ENCODE measurements at regions not wholly inside any gene's neighbourhood (a gene's known extent, or its start where the extent isn't known, plus 50 kb on each side); places are given as distances from the start of the nearest gene placed in this dataset.
"Not testable (repeated sequence)": the region's sequence is repeated elsewhere in the genome, so short reads cannot be mapped to it uniquely, and the experiment has no call there.

DNA sequence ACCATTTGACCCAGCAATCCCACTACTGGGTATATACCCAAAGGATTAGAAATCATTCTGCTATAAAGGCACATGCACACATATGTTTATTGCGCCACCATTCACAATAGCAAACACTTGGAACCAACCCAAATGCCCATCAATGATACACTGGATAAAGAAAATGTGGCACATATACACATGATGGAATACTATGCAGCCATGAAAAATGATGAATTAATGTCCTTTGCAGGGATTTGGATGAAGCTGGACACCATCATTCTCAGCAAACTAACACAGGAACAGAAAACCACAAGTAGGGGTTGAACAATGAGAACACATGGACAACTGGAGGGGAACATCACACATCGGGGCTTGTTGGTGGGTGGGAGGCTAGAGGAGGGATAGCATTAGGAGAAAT lies 201.1 kb downstream of the FRK start:
- H3K27me3 ChIP-seq (ENCODE audit: insufficient read depth, low read length); H2AFZ ChIP-seq (ENCODE audit: low read depth, low read length, poor library complexity, severe bottlenecking); CTCF ChIA-PET; H3K79me2 ChIP-seq (ENCODE audit: insufficient read depth, low read length); intact Hi-C loops (cut with micrococcal nuclease); H3K9me3 ChIP-seq (ENCODE audit: control insufficient read depth in 1 of 2, insufficient read depth in 1 of 2, low read depth in 1 of 2, low read length in 2 of 2); RAD21 ChIA-PET (ENCODE audit: low non-redundant PET in 1 of 2, low total read pairs in 2 of 2, uncharacterized antibody in 2 of 2, unreplicated experiment in 2 of 2); H3K4me2 ChIP-seq (ENCODE audit: low read length); H3K36me3 ChIP-seq (ENCODE audit: control insufficient read depth in 1 of 2, insufficient read depth in 2 of 2, low read length in 2 of 2); H3K9me2 ChIP-seq (ENCODE audit: insufficient read depth); H3K27ac ChIP-seq (ENCODE audit: low read depth, low read length); H3K4me3 ChIP-seq (replicated peaks in 1 of 2; ENCODE audit: low read depth in 1 of 2, low read length in 2 of 2); H3K4me1 ChIP-seq (ENCODE audit: control insufficient read depth in 1 of 2, insufficient read depth in 2 of 2, low read length in 2 of 2); ATAC-seq; H3K9ac ChIP-seq (ENCODE audit: low read length); DNase-seq (ENCODE audit: low read depth, low spot score); POLR2A ChIA-PET; BruUV-seq (replicated peaks); H4K20me1 ChIP-seq (ENCODE audit: insufficient read depth): not testable (repeated sequence)

- BruUV-seq (replicated peaks) = no TSS peak
These were observed 205.6 kb downstream of the FRK start for GRCh38 chr6:115854866-115855665.

More at GRCh38 chr6:115854866-115855665, 205.6 kb downstream of the FRK start:
- Histone ChIP-seq H3K4me2 (ENCODE audit: low read length) (no peak overlapping the region), H3K27me3 (ENCODE audit: insufficient read depth, low read length) (peaks cover 18% of the 10 kb centered on the region), H3K36me3 (ENCODE audit: control insufficient read depth in 1 of 2, insufficient read depth in 2 of 2, low read length in 2 of 2) (no peaks in the 10 kb centered on the region), H3K27ac (ENCODE audit: low read depth, low read length) (no peak overlapping the region), H3K9ac (ENCODE audit: low read length) (no peak overlapping the region), H3K4me1 (ENCODE audit: control insufficient read depth in 1 of 2, insufficient read depth in 2 of 2, low read length in 2 of 2) (no peaks in the 10 kb centered on the region), H3K9me2 (ENCODE audit: insufficient read depth) (no peaks in the 10 kb centered on the region), H3K4me3 (replicated peaks in 1 of 2; ENCODE audit: low read depth in 1 of 2, low read length in 2 of 2) (no peak overlapping the region), H4K20me1 (ENCODE audit: insufficient read depth) (no peaks in the 10 kb centered on the region), H3K79me2 (ENCODE audit: insufficient read depth, low read length) (no peaks in the 10 kb centered on the region), H2AFZ (ENCODE audit: low read depth, low read length, poor library complexity, severe bottlenecking) (no peak overlapping the region), H3K9me3 (ENCODE audit: control insufficient read depth in 1 of 2, insufficient read depth in 1 of 2, low read depth in 1 of 2, low read length in 2 of 2) (no peaks in the 10 kb centered on the region)
- no peak for DNase-seq (ENCODE audit: low read depth, low spot score)
- TF ChIP-seq POLR2AphosphoS5 (IDR thresholded peaks at IDR 0.05; ENCODE audit: low read depth, low read length) (no peak), CEBPB (IDR thresholded peaks at IDR 0.05; ENCODE audit: low read depth) (no peak), CBX3 (IDR thresholded peaks at IDR 0.05; ENCODE audit: low read depth) (no peak), CTCF (IDR thresholded peaks at IDR 0.05 in 2 of 3, conservative IDR thresholded peaks at IDR 0.05 in 1 of 3; ENCODE audit: borderline replicate concordance in 1 of 3, insufficient read depth in 1 of 3, low read depth in 2 of 3, low read length in 2 of 3) (no peak), SIN3A (IDR thresholded peaks at IDR 0.05; ENCODE audit: low read depth) (no peak), EZH2 (IDR thresholded peaks at IDR 0.05) (no peak), FOSL1 (IDR thresholded peaks at IDR 0.05; ENCODE audit: low read depth) (no peak), REST (IDR thresholded peaks at IDR 0.05; ENCODE audit: low read depth) (no peak), EGR1 (IDR thresholded peaks at IDR 0.05; ENCODE audit: low read depth) (no peak), EZH2phosphoT487 (IDR thresholded peaks at IDR 0.05; ENCODE audit: borderline replicate concordance) (no peak)
- TF ChIP-seq, protein P1, sequence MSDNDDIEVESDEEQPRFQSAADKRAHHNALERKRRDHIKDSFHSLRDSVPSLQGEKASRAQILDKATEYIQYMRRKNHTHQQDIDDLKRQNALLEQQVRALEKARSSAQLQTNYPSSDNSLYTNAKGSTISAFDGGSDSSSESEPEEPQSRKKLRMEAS (IDR thresholded peaks at IDR 0.05) = no peak
- intact Hi-C loops (cut with micrococcal nuclease) = no loop called here
- RAD21 ChIA-PET (ENCODE audit: low non-redundant PET in 1 of 2, low total read pairs in 2 of 2, uncharacterized antibody in 2 of 2, unreplicated experiment in 2 of 2) = no interaction called here
- CTCF ChIA-PET = no interaction called here
- POLR2A ChIA-PET = no interaction called here
- ATAC-seq = no peak
